ENCODE measurements at regions not wholly inside any gene's neighbourhood (a gene's known extent, or its start where the extent isn't known, plus 50 kb on each side); places are given as distances from the start of the nearest gene placed in this dataset.

GRCh38 chr16:80023865-80024264, 423.3 kb upstream of the MAF start:
- no peak overlapping the region for H3K27ac Mint-ChIP-seq
- H3K4me3 Mint-ChIP-seq, result no peak overlapping the region
- no peaks in the 10 kb centered on the region for H3K36me3 Mint-ChIP-seq
- H3K9me3 Mint-ChIP-seq, result peaks cover 7% of the 10 kb centered on the region
- TF ChIP-seq SMAD4 (CRISPR knock-in tag; IDR thresholded peaks at IDR 0.05) (no peak), ERG (CRISPR knock-in tag; IDR thresholded peaks at IDR 0.05) (no peak), NR2C2 (CRISPR knock-in tag; IDR thresholded peaks at IDR 0.05) (no peak), ZNF219 (CRISPR knock-in tag; IDR thresholded peaks at IDR 0.05; ENCODE audit: borderline replicate concordance) (no peak), PRRX2 (CRISPR knock-in tag; IDR thresholded peaks at IDR 0.05) (no peak), ZNF671 (CRISPR knock-in tag; IDR thresholded peaks at IDR 0.05) (no peak), NR3C1 (CRISPR knock-in tag; conservative IDR thresholded peaks at IDR 0.05; ENCODE audit: low read depth) (no peak)
- ATAC-seq, result no peak
- ChIA-PET CTCF (no interaction called here), POLR2A (no interaction called here)
- no peak for DNase-seq (ENCODE audit: low spot score)
- H3K4me1 Mint-ChIP-seq, result peaks cover 7% of the 10 kb centered on the region
- H3K27me3 Mint-ChIP-seq (ENCODE audit: low read depth), result no peaks in the 10 kb centered on the region; the same call in 1 of the 2 replicates

GRCh38 chr16:80019395-80019794, 418.9 kb upstream of the MAF start:
- no peaks in the 10 kb centered on the region for H3K27me3 Mint-ChIP-seq (ENCODE audit: low read depth)
- H3K4me3 Mint-ChIP-seq, result no peak overlapping the region
- no peak for DNase-seq (ENCODE audit: low spot score)
- no peak for ATAC-seq
- H3K9me3 Mint-ChIP-seq, result peaks cover 7% of the 10 kb centered on the region
- POLR2A ChIA-PET, result no interaction called here
- CTCF ChIA-PET, result no interaction called here
- H3K4me1 Mint-ChIP-seq, result no peaks in the 10 kb centered on the region
- H3K36me3 Mint-ChIP-seq, result no peaks in the 10 kb centered on the region
- no peak overlapping the region for H3K27ac Mint-ChIP-seq
- TF ChIP-seq IRF2 (CRISPR knock-in tag; IDR thresholded peaks at IDR 0.05; ENCODE audit: borderline replicate concordance, low read depth) (no peak), JAZF1 (CRISPR knock-in tag; IDR thresholded peaks at IDR 0.05) (no peak), NR3C1 (CRISPR knock-in tag; conservative IDR thresholded peaks at IDR 0.05; ENCODE audit: low read depth) (no peak), TEAD1 (CRISPR knock-in tag; IDR thresholded peaks at IDR 0.05) (no peak), ZNF263 (CRISPR knock-in tag; IDR thresholded peaks at IDR 0.05; ENCODE audit: low read depth) (no peak), CTCF (IDR thresholded peaks at IDR 0.05) (no peak)

- Mint-ChIP-seq H3K4me3 (no peak overlapping the region), H3K4me1 (no peaks in the 10 kb centered on the region), H3K27me3 (ENCODE audit: low read depth) (no peaks in the 10 kb centered on the region), H3K27ac (no peak overlapping the region), H3K36me3 (no peaks in the 10 kb centered on the region), H3K9me3 (peaks cover 7% of the 10 kb centered on the region)
- ChIA-PET POLR2A (no interaction called here), CTCF (no interaction called here)
- DNase-seq (ENCODE audit: low spot score), result no peak
- no peak for ATAC-seq
- no peak for TF ChIP-seq NR3C1 (CRISPR knock-in tag; conservative IDR thresholded peaks at IDR 0.05; ENCODE audit: low read depth)
- no peak for TF ChIP-seq ZBTB21 (CRISPR knock-in tag; IDR thresholded peaks at IDR 0.05; ENCODE audit: borderline replicate concordance)
- TF ChIP-seq SP1 (CRISPR knock-in tag; conservative IDR thresholded peaks at IDR 0.05), result no peak
- no peak for TF ChIP-seq GABPB1 (CRISPR knock-in tag; IDR thresholded peaks at IDR 0.05)
- TF ChIP-seq NFE2L1 (CRISPR knock-in tag; IDR thresholded peaks at IDR 0.05), result no peak
- no peak for TF ChIP-seq ZNF317 (CRISPR knock-in tag; IDR thresholded peaks at IDR 0.05; ENCODE audit: borderline replicate concordance, low read depth)
- TF ChIP-seq ZNF281 (CRISPR knock-in tag; IDR thresholded peaks at IDR 0.05), result no peak
- no peak for TF ChIP-seq HMGA2 (CRISPR knock-in tag; IDR thresholded peaks at IDR 0.05)
- no peak for TF ChIP-seq NR1H2 (CRISPR knock-in tag; IDR thresholded peaks at IDR 0.05)
- TF ChIP-seq ETV6 (CRISPR knock-in tag; IDR thresholded peaks at IDR 0.05), result no peak
- no peak for TF ChIP-seq GRHL2 (CRISPR knock-in tag; IDR thresholded peaks at IDR 0.05; ENCODE audit: insufficient replicate concordance, severe bottlenecking)
- TF ChIP-seq E2F4 (CRISPR knock-in tag; IDR thresholded peaks at IDR 0.05; ENCODE audit: borderline replicate concordance, low read depth), result no peak
- no peak for TF ChIP-seq NFATC4 (CRISPR knock-in tag; IDR thresholded peaks at IDR 0.05)
- TF ChIP-seq KAT7 (CRISPR knock-in tag; IDR thresholded peaks at IDR 0.05; ENCODE audit: borderline replicate concordance), result no peak
These were observed 417.9 kb upstream of the MAF start for GRCh38 chr16:80018466-80018865.

Data from WTC11 (cell line).